Loucy (cell line): ENCODE measurements at regions not wholly inside any gene's neighbourhood (a gene's known extent, or its start where the extent isn't known, plus 50 kb on each side); places are given as distances from the start of the nearest gene placed in this dataset.
"Not testable (repeated sequence)": the region's sequence is repeated elsewhere in the genome, so short reads cannot be mapped to it uniquely, and the experiment has no call there.

ENCODE experiments used
- H2AFZ ChIP-seq: fragments of 200-600 bp; sonication (generic); 2 replicates; pipeline ENCODE4 v1.6.0; 2016; ENCODE audit warnings: antibody characterized with exemption, mild to moderate bottlenecking, low read length, moderate library complexity
- H3F3A ChIP-seq: fragments of 200-600 bp; 2 replicates; pipeline ENCODE4 v1.6.0; 2016; ENCODE audit warnings: antibody characterized with exemption, low read depth, mild to moderate bottlenecking
- H3K27me3 ChIP-seq: fragments of 200-600 bp; sonication (generic); 2 replicates; pipeline ENCODE4 v1.6.1; 2014; ENCODE audit warnings: low read length, mild to moderate bottlenecking; ENCODE audit not compliant: insufficient read depth, poor library complexity, severe bottlenecking
- H3K36me3 ChIP-seq: fragments of 200-600 bp; sonication (generic); 2 replicates; pipeline ENCODE4 v1.6.1; 2016; ENCODE audit warnings: low read length; ENCODE audit not compliant: insufficient read depth
- H3K4me1 ChIP-seq: fragments of 200-600 bp; sonication (generic); 2 replicates; pipeline ENCODE4 v1.5.1; 2014; ENCODE audit warnings: low read length, mild to moderate bottlenecking; ENCODE audit not compliant: insufficient read depth, poor library complexity, severe bottlenecking
- H3K4me2 ChIP-seq: fragments of 200-600 bp; sonication (generic); 2 replicates; pipeline ENCODE4 v1.6.0; 2014; ENCODE audit warnings: antibody characterized with exemption, low read length, low read depth, mild to moderate bottlenecking; ENCODE audit not compliant: poor library complexity, severe bottlenecking
- H3K4me3 ChIP-seq: fragments of 200-600 bp; sonication (generic); 2 replicates; pipeline ENCODE4 v1.5.1; 2014; ENCODE audit warnings: low read length, mild to moderate bottlenecking, mixed read lengths; ENCODE audit not compliant: poor library complexity, severe bottlenecking
- H3K79me2 ChIP-seq: fragments of 200-600 bp; sonication (generic); 2 replicates; pipeline ENCODE4 v1.6.1; 2014; ENCODE audit warnings: low read length; ENCODE audit not compliant: insufficient read depth
- H3K9ac ChIP-seq: fragments of 200-600 bp; sonication (generic); 2 replicates; pipeline ENCODE4 v1.6.0; 2014; ENCODE audit warnings: mild to moderate bottlenecking, low read depth, low read length, moderate library complexity; ENCODE audit not compliant: poor library complexity, severe bottlenecking
- H3K9me2 ChIP-seq: fragments of 200-600 bp; sonication (generic); replicated peaks from 2 replicates; pipeline ENCODE4 v1.6.1; 2016; ENCODE audit warnings: low read depth, low read length, mixed read lengths
- H3K9me3 ChIP-seq: fragments of 200-600 bp; sonication (generic); 2 replicates; pipeline ENCODE4 v1.6.1; 2014; ENCODE audit warnings: mild to moderate bottlenecking, antibody characterized with exemption, low read length, low read depth; ENCODE audit not compliant: insufficient read depth
- H4K20me1 ChIP-seq: fragments of 200-600 bp; sonication (generic); 2 replicates; pipeline ENCODE4 v1.6.0; 2014; ENCODE audit warnings: antibody characterized with exemption, low read length, mild to moderate bottlenecking; ENCODE audit not compliant: insufficient read depth, poor library complexity, severe bottlenecking
- CTCF ChIP-seq: fragments of 200-600 bp; sonication (generic); conservative IDR thresholded peaks from 2 replicates; pipeline ENCODE4 v1.5.1; 2014; ENCODE audit warnings: mild to moderate bottlenecking, antibody characterized with exemption, low read length
- EZH2phosphoT487 ChIP-seq: fragments of 200-600 bp; IDR thresholded peaks from 2 replicates; pipeline ENCODE4 v1.6.1; 2018; ENCODE audit warnings: antibody characterized with exemption, mild to moderate bottlenecking, moderate library complexity, borderline replicate concordance

DNA sequence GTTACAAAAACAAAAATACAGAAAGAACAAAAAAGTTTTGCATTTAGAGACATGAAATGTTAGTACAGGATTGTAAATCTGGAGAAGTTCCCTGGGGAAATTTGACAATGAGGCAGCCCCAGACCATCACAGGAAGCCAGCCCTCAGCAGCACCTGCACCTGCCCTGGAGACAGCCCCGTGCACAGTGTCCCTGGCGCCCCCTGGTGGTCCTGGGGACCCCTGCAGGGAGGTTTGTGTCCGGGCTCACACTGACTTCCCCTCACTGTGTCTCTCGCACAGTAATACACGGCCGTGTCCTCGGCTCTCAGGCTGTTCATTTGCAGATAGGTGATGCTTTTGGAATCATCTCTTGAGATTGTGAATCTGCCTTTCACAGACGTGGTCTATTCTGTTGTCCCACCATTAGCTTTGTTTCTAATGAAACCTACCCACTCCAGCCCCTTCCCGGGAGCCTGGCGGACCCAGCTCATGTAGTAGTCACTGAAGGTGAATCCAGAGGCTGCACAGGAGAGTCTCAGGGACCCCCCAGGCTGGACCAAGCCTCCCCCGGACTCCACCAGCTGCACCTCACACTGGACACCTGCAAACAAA lies 1248.6 kb downstream of the TMEM121 start:
- Histone ChIP-seq H3K4me2 (peak overlapping the region; percentile 36), H3K4me1 (peaks cover 42% of the 10 kb centered on the region), H3K4me3 (peak overlapping the region; percentile 32), H3K9ac (peak overlapping the region; percentile 48)
- not testable (repeated sequence) for H3K36me3 ChIP-seq, H2AFZ ChIP-seq, H3K9me3 ChIP-seq, H3K27me3 ChIP-seq, H3K79me2 ChIP-seq, H3F3A ChIP-seq, H4K20me1 ChIP-seq, H3K9me2 ChIP-seq
- peak; percentile 71 for TF ChIP-seq CTCF

- H3K4me3 ChIP-seq = no peak overlapping the region
- no peak overlapping the region for H2AFZ ChIP-seq
Observed at GRCh38 chr14:106776395-106776983, 1250.1 kb downstream of the TMEM121 start.

DNA sequence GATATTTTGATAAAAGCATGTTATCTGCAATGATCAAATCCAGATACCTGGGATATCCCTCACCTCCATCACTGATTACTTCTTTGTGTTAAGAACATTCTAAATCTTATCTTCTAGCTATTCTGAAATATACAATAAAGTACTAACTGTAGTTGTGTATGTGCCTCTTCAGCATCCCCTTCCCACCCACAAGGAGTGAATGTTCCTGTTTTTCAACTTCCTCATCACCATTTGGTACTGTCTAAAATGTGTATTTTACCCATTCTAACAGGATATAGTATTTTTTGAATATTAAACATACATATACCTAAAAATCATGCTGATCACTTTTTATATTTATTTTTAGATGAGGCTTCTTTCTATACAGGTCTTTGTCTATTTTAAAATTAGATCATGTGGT lies 1252.6 kb downstream of the TMEM121 start:
- Histone ChIP-seq H3K27me3 (no peaks in the 10 kb centered on the region), H3F3A (no peaks in the 10 kb centered on the region), H3K4me2 (no peak overlapping the region), H3K4me3 (no peak overlapping the region), H3K4me1 (peaks cover 26% of the 10 kb centered on the region), H3K36me3 (no peaks in the 10 kb centered on the region), H3K9ac (no peak overlapping the region), H2AFZ (no peak overlapping the region), H3K9me2 (no peaks in the 10 kb centered on the region), H3K9me3 (peaks cover 9% of the 10 kb centered on the region; the same call in 1 of the 2 replicates), H4K20me1 (no peaks in the 10 kb centered on the region), H3K79me2 (no peaks in the 10 kb centered on the region)
- no peak for TF ChIP-seq CTCF
- no peak for TF ChIP-seq EZH2phosphoT487

More at GRCh38 chr14:106776395-106776983, 1250.1 kb downstream of the TMEM121 start:
- no peaks in the 10 kb centered on the region for H3K9me2 ChIP-seq
- H3K4me1 ChIP-seq = peaks cover 38% of the 10 kb centered on the region
- peaks cover 9% of the 10 kb centered on the region; the same call in 1 of the 2 replicates for H3K9me3 ChIP-seq
- H3K4me2 ChIP-seq = no peak overlapping the region
- H3K79me2 ChIP-seq = no peaks in the 10 kb centered on the region
- no peaks in the 10 kb centered on the region for H4K20me1 ChIP-seq
- H3K9ac ChIP-seq = no peak overlapping the region
- no peaks in the 10 kb centered on the region for H3F3A ChIP-seq
- H3K27me3 ChIP-seq = no peaks in the 10 kb centered on the region
- TF ChIP-seq EZH2phosphoT487 (no peak), CTCF (no peak)
- no peaks in the 10 kb centered on the region for H3K36me3 ChIP-seq
